ENCODE measurements at regions not wholly inside any gene's neighbourhood (a gene's known extent, or its start where the extent isn't known, plus 50 kb on each side); places are given as distances from the start of the nearest gene placed in this dataset.

GRCh38 chr2:183606022-183606717 is 481.9 kb downstream of the NUP35 start:
- TF ChIP-seq ELF4 (IDR thresholded peaks at IDR 0.05) (no peak), ZNF384 (IDR thresholded peaks at IDR 0.05) (no peak), SP1 (IDR thresholded peaks at IDR 0.05) (no peak), BHLHE40 (IDR thresholded peaks at IDR 0.05; ENCODE audit: borderline replicate concordance) (no peak), FOXK2 (IDR thresholded peaks at IDR 0.05) (no peak), LEF1 (IDR thresholded peaks at IDR 0.05; ENCODE audit: borderline replicate concordance) (no peak), TARDBP (IDR thresholded peaks at IDR 0.05) (no peak), PKNOX1 (IDR thresholded peaks at IDR 0.05) (no peak), CTBP1 (IDR thresholded peaks at IDR 0.05; ENCODE audit: borderline replicate concordance) (no peak), L3MBTL2 (conservative IDR thresholded peaks at IDR 0.05) (no peak), FOXA1 (IDR thresholded peaks at IDR 0.05) (no peak), NFRKB (IDR thresholded peaks at IDR 0.05) (no peak), FOXM1 (IDR thresholded peaks at IDR 0.05; ENCODE audit: borderline replicate concordance) (no peak), SUZ12 (IDR thresholded peaks at IDR 0.05) (no peak), ARNT (IDR thresholded peaks at IDR 0.05) (no peak), HDGF (IDR thresholded peaks at IDR 0.05; ENCODE audit: borderline replicate concordance) (no peak)
- DNase-seq (ENCODE audit: extremely low spot score) = no peak
- CTCF ChIA-PET = no interaction called here
- POLR2A ChIA-PET = no interaction called here

GRCh38 chr2:183606718-183607085 is 482.5 kb downstream of the NUP35 start:
- ChIA-PET POLR2A (no interaction called here), CTCF (no interaction called here)
- TF ChIP-seq BHLHE40 (IDR thresholded peaks at IDR 0.05; ENCODE audit: borderline replicate concordance) = no peak
- no peak for TF ChIP-seq CTBP1 (IDR thresholded peaks at IDR 0.05; ENCODE audit: borderline replicate concordance)
- TF ChIP-seq FOXK2 (IDR thresholded peaks at IDR 0.05) = no peak
- no peak for TF ChIP-seq LEF1 (IDR thresholded peaks at IDR 0.05; ENCODE audit: borderline replicate concordance)
- TF ChIP-seq ZNF384 (IDR thresholded peaks at IDR 0.05) = no peak
- TF ChIP-seq L3MBTL2 (conservative IDR thresholded peaks at IDR 0.05) = no peak
- no peak for TF ChIP-seq ELF4 (IDR thresholded peaks at IDR 0.05)
- TF ChIP-seq SP1 (IDR thresholded peaks at IDR 0.05) = no peak
- no peak for TF ChIP-seq PKNOX1 (IDR thresholded peaks at IDR 0.05)
- TF ChIP-seq FOXM1 (IDR thresholded peaks at IDR 0.05; ENCODE audit: borderline replicate concordance) = no peak
- no peak for TF ChIP-seq TARDBP (IDR thresholded peaks at IDR 0.05)
- no peak for TF ChIP-seq HDGF (IDR thresholded peaks at IDR 0.05; ENCODE audit: borderline replicate concordance)
- TF ChIP-seq FOXA1 (IDR thresholded peaks at IDR 0.05) = no peak
- TF ChIP-seq SUZ12 (IDR thresholded peaks at IDR 0.05) = no peak
- no peak for TF ChIP-seq ARNT (IDR thresholded peaks at IDR 0.05)
- TF ChIP-seq NFRKB (IDR thresholded peaks at IDR 0.05) = no peak
- DNase-seq (ENCODE audit: extremely low spot score) = no peak

GRCh38 chr2:183607995-183608394 is 483.8 kb downstream of the NUP35 start:
- CTCF ChIA-PET = no interaction called here
- TF ChIP-seq HDGF (IDR thresholded peaks at IDR 0.05; ENCODE audit: borderline replicate concordance) (no peak), ARNT (IDR thresholded peaks at IDR 0.05) (no peak), ELF4 (IDR thresholded peaks at IDR 0.05) (no peak), PKNOX1 (IDR thresholded peaks at IDR 0.05) (no peak)
- no peak for DNase-seq (ENCODE audit: extremely low spot score)
- POLR2A ChIA-PET = no interaction called here

- TF ChIP-seq ZNF384 (IDR thresholded peaks at IDR 0.05) (no peak), TARDBP (IDR thresholded peaks at IDR 0.05) (no peak), PKNOX1 (IDR thresholded peaks at IDR 0.05) (no peak), ARNT (IDR thresholded peaks at IDR 0.05) (no peak)
- CTCF ChIA-PET = no interaction called here
- POLR2A ChIA-PET = no interaction called here
- no peak for DNase-seq (ENCODE audit: extremely low spot score)
These were observed 484.5 kb downstream of the NUP35 start for GRCh38 chr2:183608747-183609146.

- CTCF ChIA-PET = no interaction called here
- POLR2A ChIA-PET = no interaction called here
- DNase-seq (ENCODE audit: extremely low spot score) = peak; percentile 8
- TF ChIP-seq ELF4 (IDR thresholded peaks at IDR 0.05) (no peak), CTBP1 (IDR thresholded peaks at IDR 0.05; ENCODE audit: borderline replicate concordance) (no peak)
These were observed 486.5 kb downstream of the NUP35 start for GRCh38 chr2:183610724-183611123.

GRCh38 chr2:183614799-183615435 is 490.7 kb downstream of the NUP35 start:
- ChIA-PET CTCF (no interaction called here), POLR2A (no interaction called here)

More at GRCh38 chr2:183614799-183615435, 490.7 kb downstream of the NUP35 start:
- TF ChIP-seq L3MBTL2 (conservative IDR thresholded peaks at IDR 0.05) = no peak
- TF ChIP-seq HDGF (IDR thresholded peaks at IDR 0.05; ENCODE audit: borderline replicate concordance) = no peak
- TF ChIP-seq PKNOX1 (IDR thresholded peaks at IDR 0.05) = no peak
- no peak for TF ChIP-seq FOXM1 (IDR thresholded peaks at IDR 0.05; ENCODE audit: borderline replicate concordance)
- TF ChIP-seq ZNF384 (IDR thresholded peaks at IDR 0.05) = no peak
- no peak for DNase-seq (ENCODE audit: extremely low spot score)
